PC-9 (cell line): ENCODE measurements at regions not wholly inside any gene's neighbourhood (a gene's known extent, or its start where the extent isn't known, plus 50 kb on each side); places are given as distances from the start of the nearest gene placed in this dataset.

Source experiments
- CTCF ChIP-seq: fragments of 200-600 bp; sonication (generic); conservative IDR thresholded peaks from 2 replicates; pipeline ENCODE4 v1.6.1; 2017; ENCODE audit warnings: mixed run types, antibody characterized with exemption, mild to moderate bottlenecking, moderate library complexity
- EZH2 ChIP-seq: fragments of 200-600 bp; sonication (generic); IDR thresholded peaks from 2 replicates; pipeline ENCODE4 v1.8.0; 2017; ENCODE audit warnings: antibody characterized with exemption, low read depth

GRCh38 chr2:15727396-15728244 is 136.0 kb downstream of the DDX1 start:
- TF ChIP-seq CTCF, result no peak
- TF ChIP-seq EZH2, result no peak
